HL-60 (cell line): ENCODE measurements at regions not wholly inside any gene's neighbourhood (a gene's known extent, or its start where the extent isn't known, plus 50 kb on each side); places are given as distances from the start of the nearest gene placed in this dataset.

Experiments
- POLR2AphosphoS5 ChIP-seq: IDR thresholded peaks from 2 replicates; pipeline ENCODE4 v1.6.1; 2012; ENCODE audit warnings: low read depth
- TF ChIP-seq, protein P1 (sequence below): IDR thresholded peaks from one replicate; pipeline ENCODE4 v1.5.1; 2011; ENCODE audit warnings: low read length, control low read depth, inconsistent platforms; ENCODE audit not compliant: insufficient read depth

- TF ChIP-seq, protein P1, sequence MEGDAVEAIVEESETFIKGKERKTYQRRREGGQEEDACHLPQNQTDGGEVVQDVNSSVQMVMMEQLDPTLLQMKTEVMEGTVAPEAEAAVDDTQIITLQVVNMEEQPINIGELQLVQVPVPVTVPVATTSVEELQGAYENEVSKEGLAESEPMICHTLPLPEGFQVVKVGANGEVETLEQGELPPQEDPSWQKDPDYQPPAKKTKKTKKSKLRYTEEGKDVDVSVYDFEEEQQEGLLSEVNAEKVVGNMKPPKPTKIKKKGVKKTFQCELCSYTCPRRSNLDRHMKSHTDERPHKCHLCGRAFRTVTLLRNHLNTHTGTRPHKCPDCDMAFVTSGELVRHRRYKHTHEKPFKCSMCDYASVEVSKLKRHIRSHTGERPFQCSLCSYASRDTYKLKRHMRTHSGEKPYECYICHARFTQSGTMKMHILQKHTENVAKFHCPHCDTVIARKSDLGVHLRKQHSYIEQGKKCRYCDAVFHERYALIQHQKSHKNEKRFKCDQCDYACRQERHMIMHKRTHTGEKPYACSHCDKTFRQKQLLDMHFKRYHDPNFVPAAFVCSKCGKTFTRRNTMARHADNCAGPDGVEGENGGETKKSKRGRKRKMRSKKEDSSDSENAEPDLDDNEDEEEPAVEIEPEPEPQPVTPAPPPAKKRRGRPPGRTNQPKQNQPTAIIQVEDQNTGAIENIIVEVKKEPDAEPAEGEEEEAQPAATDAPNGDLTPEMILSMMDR, result no peak
- TF ChIP-seq POLR2AphosphoS5, result no peak
Observed at GRCh38 chr1:217039926-217040325, 316.7 kb upstream of the ESRRG start.
